GM18861 (cell line): ENCODE measurements at regions not wholly inside any gene's neighbourhood (a gene's known extent, or its start where the extent isn't known, plus 50 kb on each side); places are given as distances from the start of the nearest gene placed in this dataset.
"Not testable (repeated sequence)": the region's sequence is repeated elsewhere in the genome, so short reads cannot be mapped to it uniquely, and the experiment has no call there.

Experiments used
- ATAC-seq: cut with Tn5 transposase; IDR thresholded peaks from one replicate; pipeline ENCODE4 v1.9.1; 2021; ENCODE audit not compliant: unreplicated experiment

GRCh38 chr12:97784904-97785303 lies 322.3 kb downstream of the RMST start:
- no peak for ATAC-seq

GRCh38 chr12:97790281-97790680 lies 327.7 kb downstream of the RMST start:
- ATAC-seq, result no peak

- ATAC-seq, result no peak
These were observed 334.9 kb downstream of the RMST start for GRCh38 chr12:97797473-97797872.

GRCh38 chr12:97800561-97800960 lies 338.0 kb downstream of the RMST start:
- no peak for ATAC-seq

GRCh38 chr12:97801471-97802059 lies 339.0 kb downstream of the RMST start:
- ATAC-seq, result no peak

- ATAC-seq, result no peak
These were observed 342.5 kb downstream of the RMST start for GRCh38 chr12:97805146-97805545.

GRCh38 chr12:97813301-97813700 lies 350.7 kb downstream of the RMST start:
- no peak for ATAC-seq

GRCh38 chr12:97821806-97822205 lies 359.2 kb downstream of the RMST start:
- no peak for ATAC-seq

GRCh38 chr12:97835541-97835940 lies 372.9 kb downstream of the RMST start:
- no peak for ATAC-seq

- ATAC-seq, result no peak
These were observed 374.8 kb downstream of the RMST start for GRCh38 chr12:97837401-97837800.

GRCh38 chr12:97848051-97848450 lies 385.4 kb downstream of the RMST start:
- no peak for ATAC-seq

- ATAC-seq, result no peak
These were observed 391.9 kb downstream of the RMST start for GRCh38 chr12:97854477-97854876.

GRCh38 chr12:97862072-97862471 lies 399.5 kb downstream of the RMST start:
- ATAC-seq, result no peak

- no peak for ATAC-seq
These were observed 412.5 kb downstream of the RMST start for GRCh38 chr12:97875064-97875463.

GRCh38 chr12:97876780-97877179 lies 414.2 kb downstream of the RMST start:
- ATAC-seq, result no peak

GRCh38 chr12:97877404-97877803 lies 414.8 kb downstream of the RMST start:
- ATAC-seq, result no peak

GRCh38 chr12:97886511-97887176 lies 424.0 kb downstream of the RMST start:
- ATAC-seq, result no peak

GRCh38 chr12:97897881-97898280 lies 435.3 kb downstream of the RMST start:
- not testable (repeated sequence) for ATAC-seq

- ATAC-seq, result no peak
These were observed 436.9 kb downstream of the RMST start for GRCh38 chr12:97899529-97899928.

GRCh38 chr12:97899956-97900355 lies 437.4 kb downstream of the RMST start:
- ATAC-seq, result no peak

GRCh38 chr12:97903356-97903755 lies 440.8 kb downstream of the RMST start:
- ATAC-seq, result no peak

- no peak for ATAC-seq
These were observed 444.9 kb downstream of the RMST start for GRCh38 chr12:97907504-97907903.

- no peak for ATAC-seq
These were observed 448.0 kb downstream of the RMST start for GRCh38 chr12:97910559-97910958.
